NCI-H69 (cell line): ENCODE measurements at regions not wholly inside any gene's neighbourhood (a gene's known extent, or its start where the extent isn't known, plus 50 kb on each side); places are given as distances from the start of the nearest gene placed in this dataset.
A peak's percentile ranks its signal among the peaks of the same experiment; 100 is the strongest.

Experiments used
- DNase-seq: peaks from one replicate; lab custom pipeline; 2025; lab: John Stamatoyannopoulos, UW

GRCh38 chr10:117927332-117927731, 119.4 kb downstream of the RAB11FIP2 start:
- no peak for DNase-seq

- DNase-seq, result no peak
Observed at GRCh38 chr10:117927871-117928270, 118.9 kb downstream of the RAB11FIP2 start.

- peak; percentile 25 for DNase-seq
Observed at GRCh38 chr10:117928281-117928680, 118.5 kb downstream of the RAB11FIP2 start.

- no peak for DNase-seq
Observed at GRCh38 chr10:117928741-117929140, 118.0 kb downstream of the RAB11FIP2 start.

- DNase-seq, result peak; percentile 62
Observed at GRCh38 chr10:117929327-117930067, 117.2 kb downstream of the RAB11FIP2 start.

- no peak for DNase-seq
Observed at GRCh38 chr10:117931078-117931477, 115.7 kb downstream of the RAB11FIP2 start.

- no peak for DNase-seq
Observed at GRCh38 chr10:117933036-117933435, 113.7 kb downstream of the RAB11FIP2 start.

GRCh38 chr10:117934477-117934876, 112.3 kb downstream of the RAB11FIP2 start:
- DNase-seq, result no peak

- no peak for DNase-seq
Observed at GRCh38 chr10:117936141-117936540, 110.6 kb downstream of the RAB11FIP2 start.

- no peak for DNase-seq
Observed at GRCh38 chr10:117936566-117936965, 110.2 kb downstream of the RAB11FIP2 start.

GRCh38 chr10:117936976-117937375, 109.8 kb downstream of the RAB11FIP2 start:
- no peak for DNase-seq

- no peak for DNase-seq
Observed at GRCh38 chr10:117938104-117938503, 108.6 kb downstream of the RAB11FIP2 start.

- DNase-seq, result no peak
Observed at GRCh38 chr10:117942226-117942625, 104.5 kb downstream of the RAB11FIP2 start.

GRCh38 chr10:117944676-117945447, 101.9 kb downstream of the RAB11FIP2 start:
- no peak for DNase-seq

- DNase-seq, result no peak
Observed at GRCh38 chr10:117945651-117946050, 101.1 kb downstream of the RAB11FIP2 start.

GRCh38 chr10:117946525-117947070, 100.1 kb downstream of the RAB11FIP2 start:
- DNase-seq, result no peak

GRCh38 chr10:117948493-117948892, 98.2 kb downstream of the RAB11FIP2 start:
- no peak for DNase-seq

- peak; percentile 95 for DNase-seq
Observed at GRCh38 chr10:117950408-117950807, 96.3 kb downstream of the RAB11FIP2 start.
